Peyer's patch (tissue), 4 donors: ENCODE measurements at regions not wholly inside any gene's neighbourhood (a gene's known extent, or its start where the extent isn't known, plus 50 kb on each side); places are given as distances from the start of the nearest gene placed in this dataset.
"Not testable (repeated sequence)": the region's sequence is repeated elsewhere in the genome, so short reads cannot be mapped to it uniquely, and the experiment has no call there.

Experiments
- DNase-seq, 3 donors: peaks; one replicate each; pipeline ENCODE4 v3.0.0-alpha.2; 2017 to 2019
- H3K27ac ChIP-seq, 4 donors: fragments of 200-600 bp; sonication (generic); one replicate each; pipeline ENCODE4 v1.5.1; 2016 to 2019
- H3K27me3 ChIP-seq, 2 donors: fragments of 200-600 bp; sonication (generic); one replicate each; pipeline ENCODE4 v1.5.1; 2019
- H3K36me3 ChIP-seq, 3 donors: fragments of 200-600 bp; sonication (generic); one replicate each; pipeline ENCODE4 v1.5.1; 2016 to 2019
- H3K4me1 ChIP-seq, 4 donors: fragments of 200-600 bp; sonication (generic); one replicate each; pipeline ENCODE4 v1.5.1; 2016 to 2019
- H3K4me3 ChIP-seq, 4 donors: fragments of 200-600 bp; sonication (generic); 1 replicate in 3 of 4; 2 replicates in 1 of 4; pipeline ENCODE4 v1.5.1; 2016 to 2019; ENCODE audit warnings: mild to moderate bottlenecking in 1 of 4
- H3K9me3 ChIP-seq, 4 donors: fragments of 200-600 bp; sonication (generic); one replicate each; pipeline ENCODE4 v1.5.1; 2016 to 2019; ENCODE audit warnings: mild to moderate bottlenecking in 1 of 4
- CTCF ChIP-seq, 6 experiments: fragments of 450-650 bp in 4 of 6; fragments of 200-600 bp in 2 of 6; sonication (generic) in 1 of 6; IDR thresholded peaks; one replicate each; pipeline ENCODE4 v1.5.1; 2017 to 2019; ENCODE audit warnings: antibody characterized with exemption in 6 of 6, mild to moderate bottlenecking in 3 of 6, moderate library complexity in 1 of 6
- POLR2A ChIP-seq, 2 donors: fragments of 450-650 bp; IDR thresholded peaks; one replicate each; pipeline ENCODE4 v1.5.1; 2017; ENCODE audit warnings: antibody characterized with exemption in 2 of 2, mild to moderate bottlenecking in 2 of 2, moderate library complexity in 2 of 2

GRCh38 chr1:55444667-55445066, 229.5 kb upstream of the USP24 start:
- TF ChIP-seq CTCF (IDR thresholded peaks at IDR 0.05) = no peak
- TF ChIP-seq POLR2A (IDR thresholded peaks at IDR 0.05) = no peak
- Histone ChIP-seq H3K4me3 (no peak overlapping the region), H3K27ac (peak overlapping the region in 2 of 4 donors; percentile 30 to 58), H3K27me3 (no peaks in the 10 kb centered on the region), H3K9me3 (no peaks in the 10 kb centered on the region), H3K4me1 (no peaks in the 10 kb centered on the region), H3K36me3 (no peaks in the 10 kb centered on the region)
- no peak for DNase-seq

GRCh38 chr1:55443175-55443915, 228.2 kb upstream of the USP24 start:
- Histone ChIP-seq H3K9me3 (no peaks in the 10 kb centered on the region), H3K36me3 (no peaks in the 10 kb centered on the region), H3K4me1 (no peaks in the 10 kb centered on the region), H3K27me3 (no peaks in the 10 kb centered on the region), H3K27ac (peak overlapping the region in 2 of 4 donors; percentile 58 to 64), H3K4me3 (no peak overlapping the region)
- DNase-seq = peak in 2 of 3 donors; percentile 21 to 77
- TF ChIP-seq POLR2A (IDR thresholded peaks at IDR 0.05) = no peak
- no peak for TF ChIP-seq CTCF (IDR thresholded peaks at IDR 0.05)

GRCh38 chr1:55441489-55441888, 226.3 kb upstream of the USP24 start:
- no peak overlapping the region for H3K27ac ChIP-seq
- H3K27me3 ChIP-seq = no peaks in the 10 kb centered on the region
- H3K9me3 ChIP-seq = no peaks in the 10 kb centered on the region
- TF ChIP-seq POLR2A (IDR thresholded peaks at IDR 0.05) (no peak), CTCF (IDR thresholded peaks at IDR 0.05) (no peak)
- no peaks in the 10 kb centered on the region for H3K4me1 ChIP-seq
- H3K4me3 ChIP-seq = no peak overlapping the region
- no peaks in the 10 kb centered on the region for H3K36me3 ChIP-seq
- no peak for DNase-seq

- Histone ChIP-seq H3K4me1 (no peaks in the 10 kb centered on the region), H3K36me3 (no peaks in the 10 kb centered on the region), H3K27ac (no peak overlapping the region), H3K4me3 (no peak overlapping the region), H3K27me3 (no peaks in the 10 kb centered on the region), H3K9me3 (no peaks in the 10 kb centered on the region)
- no peak for DNase-seq
- TF ChIP-seq POLR2A (IDR thresholded peaks at IDR 0.05) (no peak), CTCF (IDR thresholded peaks at IDR 0.05) (no peak)
Measured at GRCh38 chr1:55437692-55438091, 222.5 kb upstream of the USP24 start.

- H3K4me1 ChIP-seq, H3K9me3 ChIP-seq, H3K36me3 ChIP-seq, H3K4me3 ChIP-seq, H3K27ac ChIP-seq, H3K27me3 ChIP-seq, DNase-seq: not testable (repeated sequence)
Measured at GRCh38 chr1:55430720-55431119, 215.6 kb upstream of the USP24 start.

GRCh38 chr1:55430206-55430605, 215.0 kb upstream of the USP24 start:
- H3K4me3 ChIP-seq, H3K36me3 ChIP-seq, H3K27ac ChIP-seq, H3K27me3 ChIP-seq, DNase-seq, H3K4me1 ChIP-seq, H3K9me3 ChIP-seq: not testable (repeated sequence)
